GM13976 (cell line): ENCODE measurements at regions not wholly inside any gene's neighbourhood (a gene's known extent, or its start where the extent isn't known, plus 50 kb on each side); places are given as distances from the start of the nearest gene placed in this dataset.

ENCODE experiments used
- DNase-seq: peaks from one replicate; pipeline ENCODE4 v3.0.0; 2012; ENCODE audit warnings: low spot score
- CTCF ChIP-seq: IDR thresholded peaks from 2 replicates; pipeline ENCODE4 v1.5.1; 2012; ENCODE audit warnings: borderline replicate concordance, mild to moderate bottlenecking; ENCODE audit not compliant: insufficient read depth; ENCODE audit errors: extremely low read depth, missing control alignments, control extremely low read depth
- in situ Hi-C: fragments of 300-500 bp; cut with MboI; formaldehyde crosslinking; loops from one replicate; pipeline ENCODE4 v1.12.0; 2022; ENCODE audit warnings: low sequenced_read_pairs, mixed read lengths, inconsistent platforms; ENCODE audit not compliant: unreplicated experiment

- in situ Hi-C loops: no loop called here
- no peak for TF ChIP-seq CTCF
- DNase-seq: no peak
These were observed 282.1 kb downstream of the ZNF516 start for GRCh38 chr18:76212960-76213359.

GRCh38 chr18:76209597-76209996, 285.4 kb downstream of the ZNF516 start:
- in situ Hi-C loops: no loop called here
- TF ChIP-seq CTCF: no peak
- no peak for DNase-seq

- in situ Hi-C loops: no loop called here
- no peak for DNase-seq
- TF ChIP-seq CTCF: no peak
These were observed 286.2 kb downstream of the ZNF516 start for GRCh38 chr18:76208678-76209306.

GRCh38 chr18:76205906-76206305, 289.1 kb downstream of the ZNF516 start:
- in situ Hi-C loops: no loop called here
- DNase-seq: no peak
- TF ChIP-seq CTCF: no peak

GRCh38 chr18:76203552-76203951, 291.5 kb downstream of the ZNF516 start:
- in situ Hi-C loops: no loop called here
- TF ChIP-seq CTCF: no peak
- no peak for DNase-seq

- in situ Hi-C loops: no loop called here
- no peak for DNase-seq
- TF ChIP-seq CTCF: no peak
These were observed 292.7 kb downstream of the ZNF516 start for GRCh38 chr18:76202322-76202721.

- in situ Hi-C loops: no loop called here
- no peak for TF ChIP-seq CTCF
- DNase-seq: no peak
These were observed 299.4 kb downstream of the ZNF516 start for GRCh38 chr18:76195601-76196000.
